ENCODE measurements at regions not wholly inside any gene's neighbourhood (a gene's known extent, or its start where the extent isn't known, plus 50 kb on each side); places are given as distances from the start of the nearest gene placed in this dataset.
"Not testable (repeated sequence)": the region's sequence is repeated elsewhere in the genome, so short reads cannot be mapped to it uniquely, and the experiment has no call there.

GRCh38 chr20:40908309-40908708 is 120.3 kb upstream of the TOP1 start:
- POLR2A ChIA-PET = no interaction called here

DNA sequence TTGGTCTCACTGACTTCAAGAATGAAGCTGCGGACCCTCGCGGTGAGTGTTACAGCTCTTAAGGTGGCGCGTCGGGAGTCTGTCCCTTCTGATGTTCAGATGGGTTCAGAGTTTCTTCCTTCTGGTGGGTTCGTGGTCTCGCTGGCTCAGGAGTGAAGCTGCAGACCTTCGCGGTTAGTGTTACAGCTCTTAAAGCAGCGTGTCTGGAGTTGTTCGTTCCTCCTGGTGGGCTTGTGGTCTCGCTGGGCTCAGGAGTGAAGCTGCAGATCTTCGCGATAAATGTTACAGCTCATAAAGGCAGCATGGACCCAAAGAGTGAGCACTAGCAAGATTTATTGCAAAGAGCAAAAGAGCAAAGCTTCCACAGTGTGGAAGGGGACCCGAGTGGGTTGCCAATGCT is 119.1 kb upstream of the TOP1 start:
- CTCF ChIA-PET = interaction anchor here (1.3 kb wide), 1 partner anchor 14 kb away, joined by 3 read pairs; no protein-coding TSS in a partner anchor
- H3K27ac ChIP-seq (ENCODE audit: insufficient read depth in 1 of 2, low read depth in 1 of 2, low read length in 2 of 2, poor library complexity in 1 of 2, severe bottlenecking in 2 of 2); H3K4me3 ChIP-seq (ENCODE audit: control insufficient read depth in 1 of 7, extremely low read depth in 1 of 7, insufficient read depth in 4 of 7, low read depth in 2 of 7, low read length in 6 of 7); H3K36me3 ChIP-seq (ENCODE audit: control insufficient read depth in 4 of 4, insufficient read depth in 4 of 4, low read length in 3 of 4); POLR2A ChIA-PET; H3K27me3 ChIP-seq (replicated peaks in 2 of 5; ENCODE audit: control insufficient read depth in 4 of 5, insufficient read depth in 5 of 5, low read length in 4 of 5); H3K9me3 ChIP-seq (ENCODE audit: control extremely low read depth in 1 of 5, control insufficient read depth in 4 of 5, insufficient read depth in 2 of 5, low read depth in 1 of 5, low read length in 4 of 5): not testable (repeated sequence)
- H3K4me1 ChIP-seq (ENCODE audit: control extremely low read depth in 1 of 4, control insufficient read depth in 4 of 4, insufficient read depth in 4 of 4, low read length in 3 of 4) = peaks cover 3 to 13% (median 7%) of the 10 kb centered on the region in 4 experiments
- DNase-seq = peak in 1 of 3 donors; percentile 14
- 92% methylated on average over 11 of the region's 16 CpGs for WGBS (ENCODE audit: insufficient coverage)

More at GRCh38 chr20:40908309-40908708, 120.3 kb upstream of the TOP1 start:
- CTCF ChIA-PET = interaction anchor here (1.3 kb wide), 1 partner anchor 13 kb away, joined by 3 read pairs; no protein-coding TSS in a partner anchor
- 100% methylated on average over 5 of the region's 5 CpGs for WGBS (ENCODE audit: insufficient coverage)
- H3K36me3 ChIP-seq (ENCODE audit: control insufficient read depth in 4 of 4, insufficient read depth in 4 of 4, low read length in 3 of 4) = no peaks in the 10 kb centered on the region
- H3K27ac ChIP-seq (ENCODE audit: insufficient read depth in 1 of 2, low read depth in 1 of 2, low read length in 2 of 2, poor library complexity in 1 of 2, severe bottlenecking in 2 of 2) = no peak overlapping the region
- peaks cover 0 to 6% (median 3%) of the 10 kb centered on the region in 5 experiments for H3K9me3 ChIP-seq (ENCODE audit: control extremely low read depth in 1 of 5, control insufficient read depth in 4 of 5, insufficient read depth in 2 of 5, low read depth in 1 of 5, low read length in 4 of 5)
- no peaks in the 10 kb centered on the region for H3K27me3 ChIP-seq (replicated peaks in 2 of 5; ENCODE audit: control insufficient read depth in 4 of 5, insufficient read depth in 5 of 5, low read length in 4 of 5)
- H3K4me3 ChIP-seq (ENCODE audit: control insufficient read depth in 1 of 7, extremely low read depth in 1 of 7, insufficient read depth in 4 of 7, low read depth in 2 of 7, low read length in 6 of 7) = no peak overlapping the region
- H3K4me1 ChIP-seq (ENCODE audit: control extremely low read depth in 1 of 4, control insufficient read depth in 4 of 4, insufficient read depth in 4 of 4, low read length in 3 of 4) = peaks cover 5 to 17% (median 7%) of the 10 kb centered on the region in 4 experiments
- no peak for DNase-seq

DNA sequence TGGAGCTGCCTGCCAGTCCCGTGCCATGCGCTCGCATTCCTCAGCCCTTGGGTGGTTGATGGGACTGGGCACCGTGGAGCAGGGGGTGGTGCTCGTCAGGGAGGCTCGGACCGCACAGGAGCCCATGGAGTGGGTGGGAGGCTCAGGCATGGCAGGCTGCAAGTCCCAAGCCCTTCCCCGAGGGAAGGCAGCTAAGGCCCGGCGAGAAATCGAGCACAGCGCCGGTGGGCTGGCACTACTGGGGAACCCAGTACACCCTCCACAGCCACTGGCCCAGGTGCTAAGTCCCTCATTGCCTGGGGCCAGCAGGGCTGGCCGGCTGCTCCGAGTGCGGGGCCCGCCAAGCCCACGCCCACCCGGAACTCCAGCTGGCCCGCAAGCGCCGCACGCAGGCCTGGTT is 118.2 kb upstream of the TOP1 start:
- H3K4me1 ChIP-seq (ENCODE audit: control extremely low read depth in 1 of 4, control insufficient read depth in 4 of 4, insufficient read depth in 4 of 4, low read length in 3 of 4); DNase-seq; H3K9me3 ChIP-seq (ENCODE audit: control extremely low read depth in 1 of 5, control insufficient read depth in 4 of 5, insufficient read depth in 2 of 5, low read depth in 1 of 5, low read length in 4 of 5); CTCF ChIA-PET; POLR2A ChIA-PET; H3K36me3 ChIP-seq (ENCODE audit: control insufficient read depth in 4 of 4, insufficient read depth in 4 of 4, low read length in 3 of 4); H3K27me3 ChIP-seq (replicated peaks in 2 of 5; ENCODE audit: control insufficient read depth in 4 of 5, insufficient read depth in 5 of 5, low read length in 4 of 5); H3K27ac ChIP-seq (ENCODE audit: insufficient read depth in 1 of 2, low read depth in 1 of 2, low read length in 2 of 2, poor library complexity in 1 of 2, severe bottlenecking in 2 of 2); H3K4me3 ChIP-seq (ENCODE audit: control insufficient read depth in 1 of 7, extremely low read depth in 1 of 7, insufficient read depth in 4 of 7, low read depth in 2 of 7, low read length in 6 of 7): not testable (repeated sequence)
- WGBS (ENCODE audit: insufficient coverage) = 98% methylated on average over 10 of the region's 23 CpGs

DNA sequence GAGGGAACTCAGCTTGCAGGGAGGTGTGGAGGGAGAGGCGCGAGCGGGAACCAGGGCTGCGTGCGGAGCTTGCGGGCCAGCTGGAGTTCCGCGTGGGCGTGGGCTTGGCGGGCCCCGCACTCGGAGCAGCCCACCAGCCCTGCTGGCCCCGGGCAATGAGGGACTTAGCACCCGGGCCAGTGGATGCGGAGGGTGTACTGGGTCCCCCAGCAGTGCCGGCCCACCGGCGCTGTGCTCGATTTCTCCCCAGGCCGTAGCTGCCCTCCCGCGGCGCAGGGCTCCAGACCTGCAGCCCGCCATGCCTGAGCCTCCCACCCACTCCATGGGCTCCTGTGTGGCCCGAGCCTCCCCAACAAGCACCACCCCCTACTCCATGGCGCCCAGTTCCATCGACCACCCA is 117.5 kb upstream of the TOP1 start:
- WGBS (ENCODE audit: insufficient coverage) = 98% methylated on average over 18 of the region's 27 CpGs
- DNase-seq; H3K9me3 ChIP-seq (ENCODE audit: control extremely low read depth in 1 of 5, control insufficient read depth in 4 of 5, insufficient read depth in 2 of 5, low read depth in 1 of 5, low read length in 4 of 5); CTCF ChIA-PET; POLR2A ChIA-PET; H3K27me3 ChIP-seq (replicated peaks in 2 of 5; ENCODE audit: control insufficient read depth in 4 of 5, insufficient read depth in 5 of 5, low read length in 4 of 5); H3K36me3 ChIP-seq (ENCODE audit: control insufficient read depth in 4 of 4, insufficient read depth in 4 of 4, low read length in 3 of 4); H3K27ac ChIP-seq (ENCODE audit: insufficient read depth in 1 of 2, low read depth in 1 of 2, low read length in 2 of 2, poor library complexity in 1 of 2, severe bottlenecking in 2 of 2); H3K4me1 ChIP-seq (ENCODE audit: control extremely low read depth in 1 of 4, control insufficient read depth in 4 of 4, insufficient read depth in 4 of 4, low read length in 3 of 4); H3K4me3 ChIP-seq (ENCODE audit: control insufficient read depth in 1 of 7, extremely low read depth in 1 of 7, insufficient read depth in 4 of 7, low read depth in 2 of 7, low read length in 6 of 7): not testable (repeated sequence)

DNA sequence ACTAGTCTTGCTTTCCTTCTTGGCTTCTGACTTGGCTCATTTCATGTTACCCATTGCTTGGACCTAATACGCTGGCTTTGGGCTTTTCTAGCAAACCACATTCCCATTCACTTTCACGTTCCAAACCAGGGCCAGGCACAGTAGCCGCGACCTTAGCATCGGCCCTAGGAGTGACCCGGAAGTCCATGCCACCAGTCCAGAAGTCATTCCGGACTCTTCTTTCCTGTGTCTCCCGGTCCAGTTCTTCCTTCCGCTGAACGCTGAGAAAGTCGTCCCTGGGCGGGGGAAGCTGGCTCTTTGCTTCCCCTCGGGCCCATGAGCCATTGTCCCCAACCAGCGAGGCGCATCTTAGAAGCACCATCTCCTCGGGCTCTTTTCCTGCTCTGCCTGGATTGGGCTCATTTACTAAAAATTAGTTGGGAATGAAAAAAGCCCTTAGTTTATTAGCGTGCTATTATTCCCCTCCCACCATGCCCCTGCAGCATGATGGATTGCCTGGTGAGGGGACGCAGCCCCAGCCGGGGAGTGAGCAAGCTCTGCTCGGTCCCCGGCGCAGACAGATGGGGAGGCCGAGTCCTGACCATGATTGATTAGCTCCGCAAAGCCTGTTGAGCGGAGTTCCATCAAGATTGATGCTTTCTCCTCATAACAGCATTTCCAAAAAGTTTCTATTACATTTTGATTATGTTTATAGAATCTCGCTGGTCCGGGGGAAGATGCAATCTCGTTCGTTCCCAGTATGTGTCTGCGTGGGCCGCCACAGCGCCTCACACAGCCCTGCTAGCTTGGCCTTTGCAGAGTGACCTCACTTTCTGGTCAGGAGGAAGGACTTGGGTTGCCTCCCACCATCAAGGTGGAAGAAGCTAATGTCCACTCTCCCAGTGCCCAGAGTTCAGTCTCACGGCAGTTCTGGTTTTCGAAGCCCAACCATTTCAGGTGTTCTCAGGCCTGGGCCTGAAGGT is 115.1 kb upstream of the TOP1 start:
- Histone ChIP-seq H3K36me3 (ENCODE audit: control insufficient read depth in 4 of 4, insufficient read depth in 4 of 4, low read length in 3 of 4) (no peaks in the 10 kb centered on the region), H3K9me3 (ENCODE audit: control extremely low read depth in 1 of 5, control insufficient read depth in 4 of 5, insufficient read depth in 2 of 5, low read depth in 1 of 5, low read length in 4 of 5) (no peaks in the 10 kb centered on the region), H3K27me3 (replicated peaks in 2 of 5; ENCODE audit: control insufficient read depth in 4 of 5, insufficient read depth in 5 of 5, low read length in 4 of 5) (no peaks in the 10 kb centered on the region), H3K27ac (ENCODE audit: insufficient read depth in 1 of 2, low read depth in 1 of 2, low read length in 2 of 2, poor library complexity in 1 of 2, severe bottlenecking in 2 of 2) (no peak overlapping the region), H3K4me3 (ENCODE audit: control insufficient read depth in 1 of 7, extremely low read depth in 1 of 7, insufficient read depth in 4 of 7, low read depth in 2 of 7, low read length in 6 of 7) (no peak overlapping the region), H3K4me1 (ENCODE audit: control extremely low read depth in 1 of 4, control insufficient read depth in 4 of 4, insufficient read depth in 4 of 4, low read length in 3 of 4) (no peaks in the 10 kb centered on the region)
- no peak for DNase-seq
- 98% methylated on average over 30 of the region's 34 CpGs for WGBS (ENCODE audit: insufficient coverage)
- CTCF ChIA-PET = interaction anchor here (1.3 kb wide), 1 partner anchor 172 kb away, joined by 4 read pairs; no protein-coding TSS in a partner anchor
- POLR2A ChIA-PET = no interaction called here

DNA sequence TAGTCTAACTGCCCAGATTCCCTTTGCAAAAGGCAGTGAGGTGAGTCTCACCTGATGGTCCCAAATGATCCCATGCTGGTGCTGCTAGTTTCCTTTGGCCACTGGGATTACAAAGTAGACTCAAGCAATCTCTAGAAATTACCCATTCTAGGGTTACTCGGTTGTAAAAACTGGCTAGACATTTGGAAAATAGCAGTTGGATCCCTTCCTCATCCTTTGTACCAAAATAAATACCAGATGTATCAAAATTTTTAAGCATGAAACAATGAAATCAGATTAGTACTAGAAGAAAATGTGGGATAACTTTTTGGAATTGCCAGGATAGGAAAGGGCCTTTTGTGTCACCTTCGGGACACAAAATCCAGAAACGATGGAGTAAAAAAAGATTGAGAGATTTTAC is 112.9 kb upstream of the TOP1 start:
- 100% methylated on average over 2 of the region's 3 CpGs for WGBS (ENCODE audit: insufficient coverage)
- H3K4me1 ChIP-seq (ENCODE audit: control extremely low read depth in 1 of 4, control insufficient read depth in 4 of 4, insufficient read depth in 4 of 4, low read length in 3 of 4) = no peaks in the 10 kb centered on the region
- no peaks in the 10 kb centered on the region for H3K36me3 ChIP-seq (ENCODE audit: control insufficient read depth in 4 of 4, insufficient read depth in 4 of 4, low read length in 3 of 4)
- H3K27ac ChIP-seq (ENCODE audit: insufficient read depth in 1 of 2, low read depth in 1 of 2, low read length in 2 of 2, poor library complexity in 1 of 2, severe bottlenecking in 2 of 2) = no peak overlapping the region
- ChIA-PET CTCF (no interaction called here), POLR2A (no interaction called here)
- peaks cover 0 to 2% (median 0%) of the 10 kb centered on the region in 5 experiments for H3K9me3 ChIP-seq (ENCODE audit: control extremely low read depth in 1 of 5, control insufficient read depth in 4 of 5, insufficient read depth in 2 of 5, low read depth in 1 of 5, low read length in 4 of 5)
- DNase-seq = no peak
- H3K4me3 ChIP-seq (ENCODE audit: control insufficient read depth in 1 of 7, extremely low read depth in 1 of 7, insufficient read depth in 4 of 7, low read depth in 2 of 7, low read length in 6 of 7) = no peak overlapping the region
- H3K27me3 ChIP-seq (replicated peaks in 2 of 5; ENCODE audit: control insufficient read depth in 4 of 5, insufficient read depth in 5 of 5, low read length in 4 of 5) = no peaks in the 10 kb centered on the region

DNA sequence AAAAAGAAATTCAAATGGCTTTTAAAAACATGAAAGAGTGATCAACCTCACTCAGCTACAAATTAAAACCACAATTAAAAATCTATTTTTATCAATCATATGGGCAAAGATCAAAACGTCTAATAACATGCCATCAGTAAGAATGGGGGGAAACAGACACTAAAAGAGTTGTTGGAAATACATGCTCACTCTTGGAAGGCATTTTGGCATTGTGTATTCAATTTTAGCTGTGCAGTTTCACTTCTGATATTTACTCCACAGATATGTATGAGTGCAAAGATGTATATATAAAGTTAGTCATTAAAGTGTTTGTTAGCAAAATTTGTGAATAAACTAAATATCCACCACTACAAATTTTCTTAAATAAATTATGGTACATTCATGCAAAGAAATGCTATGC is 112.3 kb upstream of the TOP1 start:
- Histone ChIP-seq H3K4me3 (ENCODE audit: control insufficient read depth in 1 of 7, extremely low read depth in 1 of 7, insufficient read depth in 4 of 7, low read depth in 2 of 7, low read length in 6 of 7) (no peak overlapping the region), H3K9me3 (ENCODE audit: control extremely low read depth in 1 of 5, control insufficient read depth in 4 of 5, insufficient read depth in 2 of 5, low read depth in 1 of 5, low read length in 4 of 5) (peaks cover 0 to 2% (median 0%) of the 10 kb centered on the region in 5 experiments), H3K27ac (ENCODE audit: insufficient read depth in 1 of 2, low read depth in 1 of 2, low read length in 2 of 2, poor library complexity in 1 of 2, severe bottlenecking in 2 of 2) (no peak overlapping the region), H3K27me3 (replicated peaks in 2 of 5; ENCODE audit: control insufficient read depth in 4 of 5, insufficient read depth in 5 of 5, low read length in 4 of 5) (no peaks in the 10 kb centered on the region), H3K4me1 (ENCODE audit: control extremely low read depth in 1 of 4, control insufficient read depth in 4 of 4, insufficient read depth in 4 of 4, low read length in 3 of 4) (no peaks in the 10 kb centered on the region), H3K36me3 (ENCODE audit: control insufficient read depth in 4 of 4, insufficient read depth in 4 of 4, low read length in 3 of 4) (no peaks in the 10 kb centered on the region)
- DNase-seq = no peak
- no CpG with 5 or more reads among the region's 1 CpG for WGBS (ENCODE audit: insufficient coverage)
- ChIA-PET POLR2A (no interaction called here), CTCF (no interaction called here)

All from common myeloid progenitor, CD34-positive (primary cell).